Sciatic nerve (tissue), 2 donors: ENCODE measurements at regions not wholly inside any gene's neighbourhood (a gene's known extent, or its start where the extent isn't known, plus 50 kb on each side); places are given as distances from the start of the nearest gene placed in this dataset.
"Not testable (repeated sequence)": the region's sequence is repeated elsewhere in the genome, so short reads cannot be mapped to it uniquely, and the experiment has no call there.

ENCODE experiments used
- ATAC-seq: fragments of 200-7000 bp; cut with Tn5 transposase; one replicate; pipeline ENCODE4 v1.9.1; 2020; ENCODE audit warnings: mild to moderate bottlenecking, moderate library complexity
- DNase-seq: peaks from one replicate; pipeline ENCODE4 v3.0.0-alpha.2; 2020; ENCODE audit warnings: low spot score
- intact Hi-C: fragments of 100-400 bp; cut with DNase I; formaldehyde crosslinking; loops from one replicate; pipeline ENCODE4 v1.14.2; 2022
- donor health status: DM: no; HTN: no; CAD: no.
- donor health status: DM: no; HTN: no; CAD: no.

DNA sequence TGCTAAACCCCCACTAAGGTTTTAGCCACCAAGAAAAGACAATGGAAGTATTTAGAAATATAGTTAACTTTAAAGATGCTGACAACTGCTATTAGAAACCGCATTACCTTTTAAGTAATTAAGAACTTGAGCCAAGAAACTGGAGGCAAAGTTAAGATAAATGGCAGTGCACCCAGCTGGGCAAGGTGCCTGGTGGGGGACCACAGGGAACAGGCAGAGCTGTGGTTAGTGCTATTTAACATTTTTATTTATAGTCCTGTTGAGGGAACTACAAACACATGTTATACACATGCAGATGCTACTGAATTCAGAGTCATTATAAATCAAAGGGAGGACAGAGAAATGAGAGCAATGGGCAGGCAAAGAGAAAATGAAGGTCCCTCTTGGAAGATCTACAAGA, 447.9 kb downstream of the TFAP2B start:
- DNase-seq (no peak), ATAC-seq (no peak)
- intact Hi-C loops, result no loop called here

DNA sequence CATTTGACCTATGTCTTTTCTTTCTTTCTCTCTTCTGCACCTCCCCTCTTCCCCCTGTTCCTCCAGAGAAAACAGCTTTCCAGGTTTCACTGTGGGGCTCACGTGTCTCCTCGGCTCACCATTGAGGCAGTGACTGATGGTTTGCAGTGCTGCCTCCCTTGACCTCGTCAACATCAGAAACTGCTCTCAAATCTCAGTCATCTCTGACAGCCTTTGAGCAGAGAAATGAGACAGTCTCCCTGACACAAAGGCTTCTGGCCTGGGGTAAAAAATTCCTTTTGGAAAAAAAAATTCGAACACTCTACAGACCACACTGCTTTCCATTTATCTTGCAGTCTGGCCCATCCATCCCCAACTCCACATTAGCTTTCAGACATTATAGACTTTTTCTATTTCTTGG, 450.0 kb downstream of the TFAP2B start:
- intact Hi-C loops, result no loop called here
- no peak for DNase-seq
- ATAC-seq, result no peak

DNA sequence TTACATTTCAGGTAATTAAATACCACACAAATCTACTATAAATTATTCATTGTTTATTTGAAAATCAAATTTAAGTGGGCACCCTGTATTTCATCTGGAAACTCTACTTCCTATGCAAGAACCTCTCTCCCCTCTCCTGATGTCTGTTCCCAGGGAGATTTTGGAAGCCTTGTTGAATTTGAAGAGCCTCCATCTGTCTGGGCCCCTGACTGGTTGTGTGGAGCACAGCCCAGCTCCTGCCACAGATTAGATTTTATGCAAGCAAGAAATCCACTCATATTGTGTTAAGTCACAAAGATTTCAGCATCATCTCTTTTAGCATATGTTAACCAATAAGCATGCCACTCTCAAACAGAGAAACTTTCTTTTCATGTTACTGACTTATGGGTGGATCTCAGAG, 451.2 kb downstream of the TFAP2B start:
- ATAC-seq (no peak), DNase-seq (no peak)
- intact Hi-C loops, result no loop called here

GRCh38 chr6:51271615-51272014, 452.9 kb downstream of the TFAP2B start:
- ATAC-seq, result no peak
- no peak for DNase-seq
- intact Hi-C loops, result no loop called here

- peak; percentile 81 for ATAC-seq
- intact Hi-C loops, result no loop called here
- DNase-seq, result no peak
These were observed 454.7 kb downstream of the TFAP2B start for GRCh38 chr6:51273228-51273961.

- intact Hi-C loops, result no loop called here
- DNase-seq (no peak), ATAC-seq (no peak)
These were observed 458.8 kb downstream of the TFAP2B start for GRCh38 chr6:51277474-51277873.

DNA sequence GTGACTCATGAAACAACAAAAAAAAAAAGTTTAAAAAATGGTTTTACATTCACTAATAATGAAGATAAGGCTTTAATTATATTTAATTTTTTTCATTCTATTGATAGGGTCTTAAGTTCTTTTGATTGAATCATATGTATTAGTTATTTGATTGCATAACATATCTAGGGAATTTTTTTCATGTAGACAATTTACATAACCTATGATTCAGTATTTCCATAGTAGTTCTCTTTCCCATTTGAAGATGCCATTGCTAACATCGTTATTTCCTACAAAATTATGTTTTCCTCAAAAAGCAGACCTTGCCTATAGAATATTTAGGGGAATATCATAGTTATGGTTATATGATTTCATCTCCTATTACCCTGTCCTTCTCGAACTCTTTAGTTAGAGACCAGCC, 463.4 kb downstream of the TFAP2B start:
- ATAC-seq (no peak), DNase-seq (no peak)
- intact Hi-C loops, result no loop called here

DNA sequence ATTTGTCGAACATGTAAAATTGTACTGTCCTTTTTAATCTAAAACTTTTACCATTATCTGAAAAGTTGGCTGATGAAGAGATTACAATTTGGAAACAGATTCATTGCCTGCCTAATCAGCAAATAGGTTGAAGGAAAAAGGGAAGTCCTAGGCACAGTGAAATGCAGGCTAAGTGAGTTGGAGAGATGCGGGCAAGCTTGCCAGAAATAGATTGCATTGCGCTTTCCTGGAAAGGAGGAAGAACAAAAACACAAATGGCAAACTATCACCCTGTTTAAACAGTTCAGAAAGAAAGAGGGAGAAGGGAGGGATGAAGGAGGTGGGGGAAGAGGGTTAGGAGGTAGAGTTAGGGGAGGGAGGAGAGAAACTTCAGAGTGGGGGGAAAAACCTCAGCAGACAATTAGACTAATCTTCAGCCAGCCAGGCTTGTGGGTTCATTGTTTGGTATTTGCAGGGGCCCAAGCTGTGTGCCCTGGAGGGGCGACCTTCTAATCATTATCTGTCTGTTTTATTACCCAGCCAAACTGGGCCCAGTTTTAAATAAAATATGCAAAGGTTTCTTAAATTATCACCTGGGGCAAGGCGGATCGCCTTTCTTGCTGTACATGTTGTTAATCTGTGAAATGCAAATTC, 465.2 kb downstream of the TFAP2B start:
- ATAC-seq, result no peak
- DNase-seq, result no peak
- intact Hi-C loops, result no loop called here

GRCh38 chr6:51285876-51286275, 467.2 kb downstream of the TFAP2B start:
- intact Hi-C loops, result no loop called here

DNA sequence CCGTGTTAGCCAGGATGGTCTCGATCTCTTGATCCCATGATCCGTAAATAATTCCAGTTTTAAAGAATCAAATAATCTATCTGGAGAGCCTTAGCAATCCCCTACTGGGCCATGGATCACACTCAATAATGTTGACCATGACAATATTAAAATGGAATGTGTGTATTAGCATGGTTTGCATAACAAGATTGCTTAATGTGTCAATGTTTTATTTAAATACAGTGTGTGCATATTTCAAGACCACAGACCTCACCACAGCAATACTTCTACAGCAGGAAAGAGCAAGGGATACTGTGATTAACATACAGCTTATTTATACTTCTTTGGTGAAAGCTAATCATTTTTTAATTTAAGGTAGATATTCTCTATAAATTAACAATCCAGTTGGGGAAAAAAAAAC, 470.4 kb downstream of the TFAP2B start:
- ATAC-seq (no peak), DNase-seq (no peak)
- intact Hi-C loops, result no loop called here

More at GRCh38 chr6:51285876-51286275, 467.2 kb downstream of the TFAP2B start:
- no peak for ATAC-seq
- no peak for DNase-seq

DNA sequence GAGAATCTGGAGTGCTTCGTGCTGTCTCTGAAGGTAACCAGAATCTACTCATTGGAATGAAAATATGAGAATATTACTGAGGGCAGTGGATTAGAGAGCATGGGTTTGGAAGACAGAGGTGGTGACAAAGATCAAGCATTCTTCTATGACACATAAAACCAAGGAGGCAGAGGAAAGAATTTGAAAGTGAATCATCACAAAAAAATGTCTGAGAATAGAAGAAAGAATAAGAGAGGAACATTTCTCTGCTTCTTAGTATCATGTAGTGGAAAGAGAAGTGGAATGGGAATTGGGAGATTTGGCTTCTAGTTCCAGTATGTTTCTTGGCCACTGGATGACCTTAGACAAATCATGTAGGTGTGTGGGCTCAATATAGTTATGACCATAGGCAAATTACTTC, 474.0 kb downstream of the TFAP2B start:
- DNase-seq (no peak), ATAC-seq (no peak)
- intact Hi-C loops, result no loop called here

DNA sequence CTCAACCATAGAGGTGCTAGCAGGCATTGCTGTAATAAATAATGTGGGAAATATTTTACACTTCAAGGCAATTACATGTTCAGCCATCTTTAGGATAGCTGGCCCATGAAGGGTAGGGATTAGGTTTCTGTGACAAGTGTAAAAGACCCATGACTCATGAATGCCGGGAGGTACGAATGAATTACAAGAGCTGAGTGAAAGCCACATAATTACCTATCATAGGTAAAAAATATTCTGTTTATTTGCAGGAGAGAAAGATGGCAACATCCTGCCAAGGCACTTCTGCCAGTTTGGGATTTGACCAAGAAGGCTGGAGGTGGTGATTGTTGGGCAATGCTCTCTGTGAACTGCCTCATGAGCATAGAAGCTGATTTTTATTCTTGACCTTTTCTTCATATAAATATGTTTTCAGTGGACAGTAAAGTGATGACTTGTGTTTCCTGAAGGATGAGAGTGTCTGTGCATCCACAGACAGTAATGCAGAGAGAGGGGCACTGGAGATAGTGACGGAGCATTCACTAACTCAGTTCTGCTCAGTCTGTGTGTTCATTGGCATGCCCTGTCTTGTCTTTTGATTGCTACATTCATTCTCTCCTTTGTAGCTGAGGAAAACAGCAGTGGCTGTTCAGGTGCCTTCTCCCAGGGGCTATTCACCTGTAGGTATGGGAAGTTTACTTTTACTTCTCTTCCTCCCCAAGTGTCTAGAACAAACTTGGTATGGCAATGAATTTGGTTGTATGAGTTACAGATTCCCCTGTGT, 481.1 kb downstream of the TFAP2B start:
- ATAC-seq (no peak), DNase-seq (no peak)
- intact Hi-C loops, result no loop called here

DNA sequence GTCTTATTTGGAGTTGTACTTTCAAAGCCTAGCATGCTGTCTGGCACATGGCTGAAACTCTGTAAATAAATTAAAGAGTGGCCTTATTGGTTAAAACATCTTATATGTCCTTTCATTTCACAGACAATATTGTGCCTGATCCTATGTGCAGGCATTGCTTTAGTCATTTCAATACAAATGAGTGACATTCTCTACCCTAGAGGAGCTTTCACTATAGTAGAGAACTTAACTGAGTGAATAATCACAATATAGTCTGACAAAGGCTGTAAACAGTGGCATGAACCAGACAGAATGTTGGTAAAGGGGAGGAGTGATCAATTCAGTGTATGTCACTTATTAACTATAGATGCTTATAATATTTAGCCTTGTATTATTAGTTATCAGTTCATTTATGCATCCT, 481.8 kb downstream of the TFAP2B start:
- DNase-seq (no peak), ATAC-seq (no peak)
- intact Hi-C loops, result no loop called here

DNA sequence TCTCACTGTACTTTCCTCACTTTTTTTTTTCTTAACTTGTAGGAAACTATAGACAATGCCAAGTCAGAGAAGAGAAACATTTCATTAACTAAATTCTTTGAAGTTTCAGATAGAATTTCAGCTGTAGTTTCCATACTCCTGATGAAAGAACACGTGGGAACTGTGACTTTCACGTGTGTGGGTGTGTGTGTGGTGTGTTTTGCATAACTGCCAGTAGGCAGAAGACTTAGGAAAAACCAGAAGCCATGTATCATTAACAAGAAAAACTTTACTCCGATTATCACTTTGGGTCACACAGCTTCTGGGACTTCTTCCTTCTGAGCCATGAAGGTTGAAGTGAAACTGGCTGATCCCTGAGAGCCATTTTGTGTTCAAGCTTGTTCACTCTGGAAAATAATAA, 483.3 kb downstream of the TFAP2B start:
- DNase-seq, result no peak
- intact Hi-C loops, result no loop called here
- ATAC-seq, result no peak

DNA sequence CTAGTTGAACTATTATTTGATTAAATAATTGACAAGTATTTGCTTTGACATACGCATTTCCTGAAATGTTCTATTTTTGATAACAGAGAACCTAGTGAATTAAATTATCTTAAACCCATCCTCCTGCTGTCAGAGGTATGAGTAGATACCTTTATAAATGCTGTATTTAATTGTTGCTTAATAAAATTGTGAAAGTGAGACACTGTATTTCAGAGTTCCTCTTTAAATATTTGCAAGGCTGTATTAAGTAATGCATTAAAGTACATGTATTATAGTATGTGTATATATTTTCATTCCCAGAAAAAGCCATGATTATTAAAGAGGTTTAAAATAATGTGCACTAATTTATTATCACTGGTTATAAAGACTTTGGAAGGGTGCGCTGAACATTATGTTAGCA, 483.8 kb downstream of the TFAP2B start:
- no peak for DNase-seq
- no peak for ATAC-seq
- intact Hi-C loops, result no loop called here

GRCh38 chr6:51303338-51303737, 484.7 kb downstream of the TFAP2B start:
- intact Hi-C loops, result no loop called here
- DNase-seq (no peak), ATAC-seq (no peak)

DNA sequence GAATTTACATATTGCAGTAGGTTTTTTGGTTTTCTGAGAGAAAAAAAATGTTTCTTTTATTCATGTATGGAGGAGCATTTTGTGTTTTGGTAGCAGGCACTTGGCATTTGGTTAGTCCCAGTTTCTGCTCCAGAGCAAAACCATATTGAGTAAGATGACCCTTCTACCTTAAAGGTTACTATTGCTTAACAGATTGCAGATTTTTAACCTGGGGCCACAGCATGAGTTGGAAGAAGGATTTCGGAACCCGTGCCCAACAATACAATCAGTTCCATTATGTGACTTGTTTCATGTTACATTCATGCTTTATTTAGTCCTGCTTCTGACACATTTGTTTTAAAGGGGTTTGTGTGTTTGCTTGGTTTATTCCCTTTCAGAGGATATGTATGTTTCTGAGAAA, 496.3 kb downstream of the TFAP2B start:
- intact Hi-C loops, result no loop called here
- DNase-seq, result no peak
- ATAC-seq, result no peak

GRCh38 chr6:51318674-51319073, 500.0 kb downstream of the TFAP2B start:
- intact Hi-C loops, result no loop called here
- DNase-seq, result no peak
- no peak for ATAC-seq

DNA sequence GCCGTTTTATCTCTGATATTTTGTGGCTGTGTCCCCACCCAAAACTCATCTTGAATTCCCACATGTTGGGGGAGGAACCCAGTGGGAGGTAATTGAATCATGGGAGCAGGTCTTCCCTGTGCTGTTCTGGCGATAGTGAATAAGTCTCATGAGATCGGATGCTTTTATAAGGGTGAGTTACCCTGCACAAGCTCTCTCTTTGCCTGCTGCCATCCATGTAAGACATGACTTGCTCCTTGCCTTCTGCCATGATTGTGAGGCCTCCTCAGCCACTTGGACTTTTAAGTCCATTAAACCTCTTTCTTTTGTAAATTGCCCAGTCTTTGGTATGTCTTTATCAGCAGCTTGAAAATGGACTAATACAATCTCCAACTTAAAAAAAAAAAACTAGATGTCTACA, 502.8 kb downstream of the TFAP2B start:
- DNase-seq, ATAC-seq, intact Hi-C loops: not testable (repeated sequence)

DNA sequence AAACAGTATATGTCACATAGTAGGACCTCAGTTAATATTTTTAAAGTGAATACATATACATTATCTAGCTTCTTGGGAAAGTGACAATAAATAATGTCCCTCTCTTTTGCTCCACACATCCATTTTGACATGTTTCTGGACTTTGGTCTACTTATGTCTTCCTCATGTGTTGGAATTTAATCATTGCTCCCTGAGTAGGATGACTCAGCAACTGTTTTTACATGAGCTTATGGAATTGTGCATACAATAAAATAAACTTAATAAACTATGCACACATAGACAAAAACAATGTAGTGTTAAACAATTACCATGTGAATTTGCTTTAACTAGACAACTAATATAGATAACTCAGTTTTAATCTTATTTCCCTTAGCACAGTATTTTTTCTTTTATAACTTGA, 503.8 kb downstream of the TFAP2B start:
- intact Hi-C loops, result no loop called here
- DNase-seq (no peak), ATAC-seq (no peak)
